Epithelial cell of proximal tubule (primary cell): ENCODE measurements at regions not wholly inside any gene's neighbourhood (a gene's known extent, or its start where the extent isn't known, plus 50 kb on each side); places are given as distances from the start of the nearest gene placed in this dataset.

Experiments
- DNase-seq: peaks from one replicate; pipeline ENCODE4 v3.0.0-alpha.2; 2011; ENCODE audit warnings: low read depth
- H3K4me3 ChIP-seq: 2 replicates; pipeline ENCODE4 v1.5.1; 2011; ENCODE audit warnings: low read depth, mild to moderate bottlenecking, low read length
- CTCF ChIP-seq: conservative IDR thresholded peaks from 2 replicates; pipeline ENCODE4 v1.5.1; 2012; ENCODE audit warnings: low read depth, mild to moderate bottlenecking, low read length

GRCh38 chrX:145484740-145485139 lies 237.4 kb downstream of the SPANXN1 start:
- TF ChIP-seq CTCF: no peak
- no peak for DNase-seq
- H3K4me3 ChIP-seq: no peak overlapping the region

DNA sequence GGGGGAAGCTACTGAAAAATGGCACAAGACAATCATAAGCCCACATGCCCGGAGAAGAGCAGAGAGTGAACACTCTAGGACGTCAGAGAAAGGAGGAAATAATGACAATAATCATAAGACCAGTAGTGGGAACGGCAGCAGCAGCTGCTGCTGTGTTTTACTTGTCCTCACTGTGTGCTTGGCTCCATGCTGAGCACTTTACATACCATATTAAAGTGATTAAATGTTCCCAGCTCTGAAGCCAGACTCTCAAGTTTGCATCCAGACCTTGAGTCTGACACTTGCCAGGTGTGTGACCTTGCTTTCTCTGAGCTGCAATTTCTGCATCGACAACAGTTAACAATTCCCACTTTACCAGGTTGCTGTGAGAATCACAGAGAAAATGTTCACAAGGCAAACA lies 255.4 kb downstream of the SPANXN1 start:
- DNase-seq: no peak
- TF ChIP-seq CTCF: no peak
- H3K4me3 ChIP-seq: no peak overlapping the region

DNA sequence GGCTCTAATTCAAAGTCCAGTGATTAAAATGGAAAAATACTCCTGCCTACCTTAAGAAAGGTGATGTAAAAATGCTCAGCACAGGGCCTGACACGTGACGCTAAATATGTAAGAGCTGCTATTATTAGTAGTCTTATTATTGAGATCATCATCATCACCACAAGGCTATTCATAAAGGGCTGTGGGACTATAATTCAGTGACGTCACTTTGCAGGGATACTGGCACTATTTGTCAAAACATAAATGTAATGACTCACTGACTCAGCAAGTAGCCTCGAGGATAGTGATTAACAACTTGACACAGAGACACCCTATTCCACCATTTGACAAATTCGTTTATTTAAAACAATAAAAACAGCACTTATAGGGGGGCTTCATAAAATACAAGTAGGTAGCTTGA lies 258.9 kb downstream of the SPANXN1 start:
- no peak overlapping the region for H3K4me3 ChIP-seq
- no peak for DNase-seq
- TF ChIP-seq CTCF: no peak

- TF ChIP-seq CTCF: no peak
- no peak for DNase-seq
These were observed 277.6 kb downstream of the SPANXN1 start for GRCh38 chrX:145524931-145525330.

GRCh38 chrX:145532176-145532780 lies 285.0 kb downstream of the SPANXN1 start:
- H3K4me3 ChIP-seq: no peak overlapping the region
- no peak for TF ChIP-seq CTCF
- no peak for DNase-seq

More at GRCh38 chrX:145524931-145525330, 277.6 kb downstream of the SPANXN1 start:
- H3K4me3 ChIP-seq: no peak overlapping the region

DNA sequence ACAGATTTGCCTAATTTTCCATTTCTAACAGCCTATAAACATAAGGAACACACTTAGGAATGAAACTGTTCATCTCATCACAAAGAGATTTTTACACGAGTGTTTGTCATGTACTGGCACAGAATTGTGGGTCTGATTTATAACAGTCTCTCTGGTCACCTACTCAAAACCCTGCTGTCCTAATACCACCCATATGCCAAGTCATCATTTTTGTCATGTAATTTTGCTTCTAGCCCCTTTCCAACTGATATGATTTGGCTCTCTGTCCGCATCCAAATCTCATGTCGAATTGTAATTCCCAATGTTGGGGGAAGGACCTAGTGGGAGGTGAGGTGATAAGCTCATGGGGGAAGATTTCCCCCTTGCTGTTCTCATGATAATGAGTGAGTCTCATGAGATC lies 284.1 kb upstream of the SLITRK2 start:
- no peak overlapping the region for H3K4me3 ChIP-seq
- no peak for DNase-seq
- TF ChIP-seq CTCF: no peak

GRCh38 chrX:145549496-145549895 lies 268.1 kb upstream of the SLITRK2 start:
- no peak for TF ChIP-seq CTCF
- no peak for DNase-seq
- no peak overlapping the region for H3K4me3 ChIP-seq
